SK-N-SH treated with all-trans-retinoic acid at 6 μM for 48 hours (cell line): ENCODE measurements at regions not wholly inside any gene's neighbourhood (a gene's known extent, or its start where the extent isn't known, plus 50 kb on each side); places are given as distances from the start of the nearest gene placed in this dataset.

Source experiments
- CSDC2 ChIP-seq: fragments of 250-450 bp; sonication (Bioruptor Pico); IDR thresholded peaks from 2 replicates; pipeline ENCODE4 v1.5.0; 2020; ENCODE audit warnings: mild to moderate bottlenecking, moderate library complexity
- ESRRG ChIP-seq: fragments of 250-450 bp; sonication (Bioruptor Pico); IDR thresholded peaks from 2 replicates; pipeline ENCODE4 v1.6.1; 2021; ENCODE audit warnings: mild to moderate bottlenecking
- ISL1 ChIP-seq: fragments of 250-450 bp; sonication (Bioruptor Pico); IDR thresholded peaks from 2 replicates; pipeline ENCODE4 v2.1.2; 2022; ENCODE audit warnings: mild to moderate bottlenecking, moderate library complexity
- OSR1 ChIP-seq: fragments of 250-450 bp; sonication (Bioruptor Pico); IDR thresholded peaks from 2 replicates; pipeline ENCODE4 v1.8.0; 2022; ENCODE audit warnings: moderate library complexity, mild to moderate bottlenecking, inconsistent platforms
- PATZ1 ChIP-seq: fragments of 250-450 bp; sonication (Bioruptor Pico); IDR thresholded peaks from 2 replicates; pipeline ENCODE4 v1.8.0; 2020; ENCODE audit warnings: mild to moderate bottlenecking, moderate library complexity, borderline replicate concordance
- TOX ChIP-seq: fragments of 250-450 bp; sonication (Bioruptor Pico); IDR thresholded peaks from 2 replicates; pipeline ENCODE4 v1.8.0; 2021; ENCODE audit warnings: mild to moderate bottlenecking, moderate library complexity, borderline replicate concordance
- TSHZ2 ChIP-seq: fragments of 250-450 bp; sonication (Bioruptor Pico); IDR thresholded peaks from 2 replicates; pipeline ENCODE4 v1.5.0; 2020; ENCODE audit warnings: mild to moderate bottlenecking, moderate library complexity
- ZFP3 ChIP-seq: fragments of 250-450 bp; sonication (Bioruptor Pico); IDR thresholded peaks from 2 replicates; pipeline ENCODE4 v1.5.0; 2020; ENCODE audit warnings: mild to moderate bottlenecking, moderate library complexity
- ZFP30 ChIP-seq: fragments of 450-650 bp; formaldehyde crosslinking; IDR thresholded peaks from 2 replicates; pipeline ENCODE4 v1.5.0; 2022; ENCODE audit warnings: mild to moderate bottlenecking, moderate library complexity
- ZNF565 ChIP-seq: fragments of 450-650 bp; formaldehyde crosslinking; conservative IDR thresholded peaks from 2 replicates; pipeline ENCODE4 v1.5.0; 2020; ENCODE audit warnings: low read depth, mild to moderate bottlenecking, moderate library complexity
- ZNF8 ChIP-seq: fragments of 450-650 bp; formaldehyde crosslinking; IDR thresholded peaks from 2 replicates; pipeline ENCODE4 v1.5.0; 2020; ENCODE audit warnings: mild to moderate bottlenecking, moderate library complexity
- TF ChIP-seq, protein P1 (sequence below): fragments of 250-450 bp; sonication (Bioruptor Pico); IDR thresholded peaks from 2 replicates; pipeline ENCODE4 v1.5.1; 2020; ENCODE audit warnings: low read depth, mild to moderate bottlenecking, moderate library complexity
- TF ChIP-seq, protein P2 (sequence below): fragments of 250-450 bp; sonication (Bioruptor Pico); IDR thresholded peaks from 2 replicates; pipeline ENCODE4 v1.8.0; 2021; ENCODE audit warnings: low read depth, mild to moderate bottlenecking, moderate library complexity, borderline replicate concordance
- TF ChIP-seq, protein P3 (sequence below): fragments of 250-450 bp; sonication (Bioruptor Pico); IDR thresholded peaks from 2 replicates; pipeline ENCODE4 v1.5.1; 2021; ENCODE audit warnings: mild to moderate bottlenecking, moderate library complexity

DNA sequence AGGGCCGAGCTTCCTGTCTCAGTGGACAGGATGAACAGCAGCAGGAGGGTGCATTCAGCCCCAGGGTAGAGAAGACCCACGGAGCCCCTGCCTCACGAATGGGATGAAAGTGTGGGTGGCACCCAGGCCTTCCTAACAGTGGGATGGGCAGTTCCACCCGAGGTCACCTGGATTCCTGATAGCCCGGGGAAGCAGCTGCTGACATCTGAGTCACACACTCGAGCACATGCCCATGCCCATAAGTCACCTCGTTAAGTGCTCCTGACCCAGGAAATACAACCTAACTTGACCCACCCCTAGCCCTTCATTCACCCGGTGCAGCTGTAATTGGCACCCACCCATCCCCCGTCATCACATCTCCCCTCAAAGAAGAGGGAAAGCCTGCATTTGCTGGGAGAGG, 85.3 kb upstream of the FOXF1 start:
- no peak for TF ChIP-seq CSDC2 (CRISPR knock-in tag)
- no peak for TF ChIP-seq ZNF8
- TF ChIP-seq, protein P1, sequence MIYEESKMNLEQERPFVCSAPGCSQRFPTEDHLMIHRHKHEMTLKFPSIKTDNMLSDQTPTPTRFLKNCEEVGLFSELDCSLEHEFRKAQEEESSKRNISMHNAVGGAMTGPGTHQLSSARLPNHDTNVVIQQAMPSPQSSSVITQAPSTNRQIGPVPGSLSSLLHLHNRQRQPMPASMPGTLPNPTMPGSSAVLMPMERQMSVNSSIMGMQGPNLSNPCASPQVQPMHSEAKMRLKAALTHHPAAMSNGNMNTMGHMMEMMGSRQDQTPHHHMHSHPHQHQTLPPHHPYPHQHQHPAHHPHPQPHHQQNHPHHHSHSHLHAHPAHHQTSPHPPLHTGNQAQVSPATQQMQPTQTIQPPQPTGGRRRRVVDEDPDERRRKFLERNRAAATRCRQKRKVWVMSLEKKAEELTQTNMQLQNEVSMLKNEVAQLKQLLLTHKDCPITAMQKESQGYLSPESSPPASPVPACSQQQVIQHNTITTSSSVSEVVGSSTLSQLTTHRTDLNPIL (CRISPR knock-in tag), result no peak
- TF ChIP-seq PATZ1, result no peak
- TF ChIP-seq, protein P2, sequence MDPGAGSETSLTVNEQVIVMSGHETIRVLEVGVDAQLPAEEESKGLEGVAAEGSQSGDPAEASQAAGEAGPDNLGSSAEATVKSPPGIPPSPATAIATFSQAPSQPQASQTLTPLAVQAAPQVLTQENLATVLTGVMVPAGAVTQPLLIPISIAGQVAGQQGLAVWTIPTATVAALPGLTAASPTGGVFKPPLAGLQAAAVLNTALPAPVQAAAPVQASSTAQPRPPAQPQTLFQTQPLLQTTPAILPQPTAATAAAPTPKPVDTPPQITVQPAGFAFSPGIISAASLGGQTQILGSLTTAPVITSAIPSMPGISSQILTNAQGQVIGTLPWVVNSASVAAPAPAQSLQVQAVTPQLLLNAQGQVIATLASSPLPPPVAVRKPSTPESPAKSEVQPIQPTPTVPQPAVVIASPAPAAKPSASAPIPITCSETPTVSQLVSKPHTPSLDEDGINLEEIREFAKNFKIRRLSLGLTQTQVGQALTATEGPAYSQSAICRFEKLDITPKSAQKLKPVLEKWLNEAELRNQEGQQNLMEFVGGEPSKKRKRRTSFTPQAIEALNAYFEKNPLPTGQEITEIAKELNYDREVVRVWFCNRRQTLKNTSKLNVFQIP (CRISPR knock-in tag), result no peak
- no peak for TF ChIP-seq TSHZ2 (CRISPR knock-in tag)
- no peak for TF ChIP-seq TOX
- TF ChIP-seq ZNF565 (CRISPR knock-in tag), result no peak
- no peak for TF ChIP-seq ZFP30 (CRISPR knock-in tag)
- no peak for TF ChIP-seq OSR1 (CRISPR knock-in tag)
- TF ChIP-seq ISL1 (CRISPR knock-in tag), result no peak
- TF ChIP-seq, protein P3, sequence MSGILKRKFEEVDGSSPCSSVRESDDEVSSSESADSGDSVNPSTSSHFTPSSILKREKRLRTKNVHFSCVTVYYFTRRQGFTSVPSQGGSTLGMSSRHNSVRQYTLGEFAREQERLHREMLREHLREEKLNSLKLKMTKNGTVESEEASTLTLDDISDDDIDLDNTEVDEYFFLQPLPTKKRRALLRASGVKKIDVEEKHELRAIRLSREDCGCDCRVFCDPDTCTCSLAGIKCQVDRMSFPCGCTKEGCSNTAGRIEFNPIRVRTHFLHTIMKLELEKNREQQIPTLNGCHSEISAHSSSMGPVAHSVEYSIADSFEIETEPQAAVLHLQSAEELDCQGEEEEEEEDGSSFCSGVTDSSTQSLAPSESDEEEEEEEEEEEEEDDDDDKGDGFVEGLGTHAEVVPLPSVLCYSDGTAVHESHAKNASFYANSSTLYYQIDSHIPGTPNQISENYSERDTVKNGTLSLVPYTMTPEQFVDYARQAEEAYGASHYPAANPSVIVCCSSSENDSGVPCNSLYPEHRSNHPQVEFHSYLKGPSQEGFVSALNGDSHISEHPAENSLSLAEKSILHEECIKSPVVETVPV (CRISPR knock-in tag), result no peak
- no peak for TF ChIP-seq ZFP3 (CRISPR knock-in tag)
- TF ChIP-seq ESRRG (CRISPR knock-in tag), result no peak
